ENCODE measurements at regions not wholly inside any gene's neighbourhood (a gene's known extent, or its start where the extent isn't known, plus 50 kb on each side); places are given as distances from the start of the nearest gene placed in this dataset.

- DNase-seq (ENCODE audit: low read depth), result no peak
- H3K4me3 ChIP-seq (replicated peaks; ENCODE audit: low read depth, low read length), result no peak overlapping the region
- TF ChIP-seq CTCF (IDR thresholded peaks at IDR 0.05; ENCODE audit: low read length, missing control alignments), result no peak
Measured at GRCh38 chr5:87754009-87754757, 341.5 kb upstream of the CCNH start.

- DNase-seq (ENCODE audit: low read depth), result no peak
- no peak overlapping the region for H3K4me3 ChIP-seq (replicated peaks; ENCODE audit: low read depth, low read length)
Measured at GRCh38 chr5:87752362-87752761, 339.6 kb upstream of the CCNH start.

DNA sequence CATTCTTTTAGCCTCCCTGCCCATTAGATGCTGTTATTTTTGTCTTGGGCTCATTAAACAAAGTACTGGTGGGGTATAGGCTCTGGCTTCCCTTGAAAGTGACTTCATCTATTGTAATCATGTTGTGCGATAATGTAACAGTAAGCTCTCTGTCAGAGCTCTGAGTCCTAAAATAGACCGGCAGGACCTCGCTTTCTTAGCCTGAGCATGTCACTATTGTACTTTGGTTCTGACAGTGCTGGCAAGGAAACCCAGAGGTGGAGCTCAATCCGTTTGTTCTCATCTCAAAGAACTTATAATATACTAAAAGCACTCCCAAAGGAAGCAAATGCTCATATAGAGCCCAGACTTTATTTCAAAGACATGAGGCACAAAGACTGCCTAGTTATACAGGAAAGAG, 339.1 kb upstream of the CCNH start:
- no peak for TF ChIP-seq CTCF (IDR thresholded peaks at IDR 0.05; ENCODE audit: low read length, missing control alignments)
- no peak for DNase-seq (ENCODE audit: low read depth)
- H3K4me3 ChIP-seq (replicated peaks; ENCODE audit: low read depth, low read length), result no peak overlapping the region

More at GRCh38 chr5:87752362-87752761, 339.6 kb upstream of the CCNH start:
- TF ChIP-seq CTCF (IDR thresholded peaks at IDR 0.05; ENCODE audit: low read length, missing control alignments), result no peak

- H3K4me3 ChIP-seq (replicated peaks; ENCODE audit: low read depth, low read length), result no peak overlapping the region
- TF ChIP-seq CTCF (IDR thresholded peaks at IDR 0.05; ENCODE audit: low read length, missing control alignments), result no peak
- DNase-seq (ENCODE audit: low read depth), result no peak
Measured at GRCh38 chr5:87746891-87747377, 334.2 kb upstream of the CCNH start.

GRCh38 chr5:87746341-87746740, 333.6 kb upstream of the CCNH start:
- no peak for DNase-seq (ENCODE audit: low read depth)
- TF ChIP-seq CTCF (IDR thresholded peaks at IDR 0.05; ENCODE audit: low read length, missing control alignments), result no peak
- H3K4me3 ChIP-seq (replicated peaks; ENCODE audit: low read depth, low read length), result no peak overlapping the region

GRCh38 chr5:87741881-87742280, 329.2 kb upstream of the CCNH start:
- no peak for DNase-seq (ENCODE audit: low read depth)
- TF ChIP-seq CTCF (IDR thresholded peaks at IDR 0.05; ENCODE audit: low read length, missing control alignments), result no peak
- no peak overlapping the region for H3K4me3 ChIP-seq (replicated peaks; ENCODE audit: low read depth, low read length)

DNA sequence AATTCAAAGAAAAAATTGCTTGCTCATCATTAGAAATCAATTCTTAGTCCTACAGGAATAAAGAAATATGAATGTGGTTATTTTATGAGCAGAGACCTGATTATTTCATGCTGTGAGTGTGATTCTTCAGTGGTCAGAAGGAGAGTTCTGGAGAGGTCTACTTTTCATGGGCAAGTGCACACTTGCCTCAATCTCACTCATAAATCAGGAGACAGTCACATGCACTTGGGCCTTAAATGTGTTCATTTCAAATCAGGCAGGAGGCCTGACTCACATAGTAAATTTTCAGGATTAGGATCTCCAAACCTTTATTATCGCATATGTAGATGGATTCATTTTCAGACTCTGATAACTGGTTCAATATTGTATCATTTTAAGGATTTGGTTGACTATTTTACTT, 323.2 kb upstream of the CCNH start:
- no peak for DNase-seq (ENCODE audit: low read depth)
- TF ChIP-seq CTCF (IDR thresholded peaks at IDR 0.05; ENCODE audit: low read length, missing control alignments), result no peak
- no peak overlapping the region for H3K4me3 ChIP-seq (replicated peaks; ENCODE audit: low read depth, low read length)

Measured in fibroblast of pulmonary artery (primary cell).